H1 (cell line): ENCODE measurements at regions not wholly inside any gene's neighbourhood (a gene's known extent, or its start where the extent isn't known, plus 50 kb on each side); places are given as distances from the start of the nearest gene placed in this dataset.

Experiments used
- RNF2 ChIP-seq: fragments of 200-900, 300-1000 bp; sonication (generic); IDR thresholded peaks from 2 replicates; pipeline ENCODE4 v1.7.1; 2016; ENCODE audit warnings: borderline replicate concordance, low read depth, mild to moderate bottlenecking, antibody characterized with exemption, low read length; ENCODE audit not compliant: poor library complexity, severe bottlenecking; ENCODE audit errors: missing control alignments
- SRF ChIP-seq: IDR thresholded peaks from 2 replicates; pipeline ENCODE4 v1.6.1; 2011; ENCODE audit warnings: mild to moderate bottlenecking, low read depth, low read length, moderate library complexity

DNA sequence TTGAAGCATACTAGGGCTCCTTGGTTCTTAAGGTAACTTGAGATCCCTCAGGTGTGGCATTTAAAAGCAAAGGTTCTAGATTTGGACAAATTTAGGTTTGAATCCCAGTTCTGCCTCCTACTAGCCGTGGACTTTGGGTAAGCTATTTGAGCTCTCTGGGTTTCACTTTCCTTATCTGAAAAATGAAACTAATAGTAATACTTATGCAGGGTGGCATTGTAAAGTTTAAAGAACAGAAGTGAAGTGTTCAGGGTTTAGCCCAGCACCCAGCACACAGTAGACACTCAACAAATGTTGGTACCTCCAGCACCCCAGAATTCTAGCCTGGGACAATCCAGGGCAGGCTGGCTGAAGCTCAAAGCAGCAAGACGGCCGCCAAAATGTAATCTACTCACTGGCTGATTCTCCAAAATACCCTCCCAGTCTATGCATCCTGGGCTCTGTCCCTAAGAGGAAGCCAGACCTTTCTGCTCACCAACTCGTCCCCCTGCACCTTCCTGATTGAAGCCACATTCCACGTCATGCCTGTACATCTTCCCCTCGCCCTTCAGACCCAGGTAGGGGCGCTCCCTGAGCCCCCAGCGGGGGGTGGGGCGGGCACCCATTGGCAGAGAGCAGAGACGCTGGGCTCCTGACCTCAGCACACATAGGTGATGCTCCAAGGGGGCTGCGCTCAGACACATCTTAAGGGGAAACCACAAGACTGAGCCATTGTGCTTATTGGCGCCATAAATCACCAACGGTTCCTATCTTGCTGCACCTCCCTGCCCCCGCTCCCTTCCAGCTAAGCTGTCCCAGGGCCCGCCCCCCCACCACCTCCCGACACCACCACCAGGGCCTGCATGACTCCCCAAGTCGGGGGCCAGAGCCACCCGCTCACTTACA is 160.6 kb downstream of the BCOR start (continued):
- TF ChIP-seq RNF2 (no peak), SRF (no peak)
